Left ventricle myocardium superior (tissue), 1 donor: ENCODE measurements at regions not wholly inside any gene's neighbourhood (a gene's known extent, or its start where the extent isn't known, plus 50 kb on each side); places are given as distances from the start of the nearest gene placed in this dataset.

Experiments
- ATAC-seq: fragments of 200-7000 bp; cut with Tn5 transposase; one replicate; pipeline ENCODE4 v1.9.1; 2020; ENCODE audit warnings: mild to moderate bottlenecking, moderate library complexity
- DNase-seq: peaks from one replicate; pipeline ENCODE4 v3.0.0-alpha.2; 2020
- intact Hi-C: fragments of 100-400 bp; cut with micrococcal nuclease; formaldehyde crosslinking; loops from one replicate; pipeline ENCODE4 v1.11.0; 2022
- donor health status: DM: no; HTN: yes; CAD: no; lungs with severe emphysema.

GRCh38 chr2:57947398-57947797 lies 99.2 kb upstream of the VRK2 start:
- intact Hi-C loops = no loop called here
- ATAC-seq (no peak), DNase-seq (no peak)

GRCh38 chr2:57954020-57954419 lies 92.6 kb upstream of the VRK2 start:
- ATAC-seq (no peak), DNase-seq (no peak)
- intact Hi-C loops = no loop called here

- ATAC-seq = no peak
- intact Hi-C loops = no loop called here
- no peak for DNase-seq
These were observed 89.4 kb upstream of the VRK2 start for GRCh38 chr2:57957238-57957637.

- DNase-seq (no peak), ATAC-seq (no peak)
- intact Hi-C loops = no loop called here
These were observed 87.2 kb upstream of the VRK2 start for GRCh38 chr2:57959390-57959789.

- no peak for DNase-seq
- ATAC-seq = no peak
- intact Hi-C loops = no loop called here
These were observed 83.7 kb upstream of the VRK2 start for GRCh38 chr2:57962861-57963260.

GRCh38 chr2:57965219-57965618 lies 81.4 kb upstream of the VRK2 start:
- no peak for DNase-seq
- intact Hi-C loops = no loop called here
- no peak for ATAC-seq

- ATAC-seq (no peak), DNase-seq (no peak)
- intact Hi-C loops = no loop called here
These were observed 80.6 kb upstream of the VRK2 start for GRCh38 chr2:57965961-57966360.

GRCh38 chr2:57973621-57974186 lies 72.9 kb upstream of the VRK2 start:
- intact Hi-C loops = no loop called here

GRCh38 chr2:57979158-57979557 lies 67.4 kb upstream of the VRK2 start:
- ATAC-seq (no peak), DNase-seq (no peak)
- intact Hi-C loops = no loop called here

More at GRCh38 chr2:57973621-57974186, 72.9 kb upstream of the VRK2 start:
- DNase-seq = no peak
- no peak for ATAC-seq

GRCh38 chr2:57981083-57981768 lies 65.4 kb upstream of the VRK2 start:
- no peak for ATAC-seq
- intact Hi-C loops = no loop called here

GRCh38 chr2:57987835-57988573 lies 58.6 kb upstream of the VRK2 start:
- no peak for ATAC-seq
- intact Hi-C loops = no loop called here
- DNase-seq = no peak

More at GRCh38 chr2:57981083-57981768, 65.4 kb upstream of the VRK2 start:
- no peak for DNase-seq

GRCh38 chr2:57990118-57990725 lies 56.4 kb upstream of the VRK2 start:
- DNase-seq (no peak), ATAC-seq (no peak)
- intact Hi-C loops = no loop called here
